ENCODE measurements at regions not wholly inside any gene's neighbourhood (a gene's known extent, or its start where the extent isn't known, plus 50 kb on each side); places are given as distances from the start of the nearest gene placed in this dataset.

- DNase-seq = no peak
Observed at GRCh38 chr12:71071536-71072097, 86.2 kb downstream of the TSPAN8 start.

GRCh38 chr12:71070416-71071128 is 87.2 kb downstream of the TSPAN8 start:
- DNase-seq = no peak

GRCh38 chr12:71069311-71069710 is 88.5 kb downstream of the TSPAN8 start:
- DNase-seq = no peak

GRCh38 chr12:71063087-71063486 is 94.7 kb downstream of the TSPAN8 start:
- no peak for DNase-seq

- no peak for DNase-seq
Observed at GRCh38 chr12:71061451-71061850, 96.3 kb downstream of the TSPAN8 start.

- DNase-seq = no peak
Observed at GRCh38 chr12:71060426-71060825, 97.4 kb downstream of the TSPAN8 start.

- peak; percentile 5 for DNase-seq
Observed at GRCh38 chr12:71057330-71057729, 100.5 kb downstream of the TSPAN8 start.

- no peak for DNase-seq
Observed at GRCh38 chr12:71054551-71054950, 103.2 kb downstream of the TSPAN8 start.

GRCh38 chr12:71046215-71046614 is 111.6 kb downstream of the TSPAN8 start:
- no peak for DNase-seq

- DNase-seq = peak; percentile 17
Observed at GRCh38 chr12:71045781-71046180, 112.0 kb downstream of the TSPAN8 start.

- no peak for DNase-seq
Observed at GRCh38 chr12:71041476-71041875, 116.3 kb downstream of the TSPAN8 start.

- no peak for DNase-seq
Observed at GRCh38 chr12:71038960-71039359, 118.4 kb upstream of the PTPRR start.

GRCh38 chr12:71036526-71036925 is 116.0 kb upstream of the PTPRR start:
- DNase-seq = no peak

GRCh38 chr12:71032933-71033332 is 112.4 kb upstream of the PTPRR start:
- DNase-seq = no peak

- DNase-seq = no peak
Observed at GRCh38 chr12:71029302-71029701, 108.8 kb upstream of the PTPRR start.

GRCh38 chr12:71027856-71028255 is 107.3 kb upstream of the PTPRR start:
- no peak for DNase-seq

GRCh38 chr12:71024827-71025226 is 104.3 kb upstream of the PTPRR start:
- DNase-seq = no peak

GRCh38 chr12:71024281-71024680 is 103.7 kb upstream of the PTPRR start:
- DNase-seq = no peak

- DNase-seq = no peak
Observed at GRCh38 chr12:71021491-71021890, 101.0 kb upstream of the PTPRR start.

- no peak for DNase-seq
Observed at GRCh38 chr12:71019282-71019831, 98.8 kb upstream of the PTPRR start.

- no peak for DNase-seq
Observed at GRCh38 chr12:71018682-71019081, 98.1 kb upstream of the PTPRR start.

- no peak for DNase-seq
Observed at GRCh38 chr12:71014180-71014785, 93.7 kb upstream of the PTPRR start.

- DNase-seq = no peak
Observed at GRCh38 chr12:71011261-71011660, 90.7 kb upstream of the PTPRR start.

- no peak for DNase-seq
Observed at GRCh38 chr12:71010143-71010479, 89.6 kb upstream of the PTPRR start.
